SK-N-SH (cell line): ENCODE measurements at regions not wholly inside any gene's neighbourhood (a gene's known extent, or its start where the extent isn't known, plus 50 kb on each side); places are given as distances from the start of the nearest gene placed in this dataset.

ENCODE experiments used
- CTCF ChIA-PET: fragments of 300-600, 350-600 bp; formaldehyde crosslinking; extraction: SDS; loops from one replicate; lab custom pipeline; 2021; lab: Yijun Ruan, JAX
- POLR2A ChIA-PET: fragments of 350-600 bp; sonication (Branson Sonifier 250); formaldehyde crosslinking; extraction: SDS; loops from one replicate; lab custom pipeline; 2020; ENCODE audit warnings: antibody characterized with exemption, inconsistent platforms; lab: Yijun Ruan, JAX
- DNase-seq: peaks from one replicate; pipeline ENCODE4 v3.0.0; 2012
- H2AFZ ChIP-seq: fragments of 200-600 bp; sonication (generic); 2 replicates; pipeline ENCODE4 v1.8.1; 2016; ENCODE audit warnings: antibody characterized with exemption, mild to moderate bottlenecking, low read depth
- H3F3A ChIP-seq: fragments of 200-600 bp; sonication (generic); replicated peaks from 2 replicates; pipeline ENCODE3; 2016; ENCODE audit warnings: antibody characterized with exemption, mild to moderate bottlenecking; ENCODE audit not compliant: insufficient read depth
- H3K27ac ChIP-seq, 2 experiments: fragments of 200-500 bp in 1 of 2; fragments of 200-600 bp in 1 of 2; sonication (Bioruptor generic) in 1 of 2; sonication (generic), shearing (Covaris generic) in 1 of 2; 2 replicates each; pipeline versions ENCODE4 v1.5.1 to v1.6.1; 2014 to 2016; ENCODE audit warnings: low read depth in 2 of 2, inconsistent platforms in 1 of 2, low read length in 1 of 2, mild to moderate bottlenecking in 1 of 2, mixed read lengths in 1 of 2
- H3K27me3 ChIP-seq: fragments of 200-600 bp; sonication (generic), shearing (Covaris generic); 2 replicates; pipeline ENCODE4 v1.6.1; 2016; ENCODE audit warnings: mixed run types; ENCODE audit not compliant: insufficient read depth
- H3K36me3 ChIP-seq, 2 experiments: fragments of 200-500 bp in 1 of 2; fragments of 200-600 bp in 1 of 2; sonication (Bioruptor generic) in 1 of 2; sonication (generic) in 1 of 2; replicated peaks in 1 of 2; 2 replicates each; pipeline versions ENCODE3 to v1.5.1; 2014 to 2016; ENCODE audit warnings: low read length in 1 of 2, mild to moderate bottlenecking in 1 of 2; ENCODE audit not compliant: insufficient read depth in 2 of 2, control insufficient read depth in 1 of 2
- H3K4me1 ChIP-seq, 2 experiments: fragments of 200-500 bp in 1 of 2; fragments of 200-600 bp in 1 of 2; sonication (Bioruptor generic) in 1 of 2; sonication (generic), shearing (Covaris generic) in 1 of 2; 2 replicates each; pipeline versions ENCODE4 v1.5.1 to v1.6.1; 2014 to 2016; ENCODE audit warnings: low read depth in 1 of 2, low read length in 1 of 2, mixed run types in 1 of 2; ENCODE audit not compliant: insufficient read depth in 2 of 2, control insufficient read depth in 1 of 2
- H3K4me2 ChIP-seq: fragments of 200-600 bp; sonication (generic), shearing (Covaris generic); 2 replicates; pipeline ENCODE4 v1.6.1; 2017; ENCODE audit warnings: mixed run types
- H3K4me3 ChIP-seq, 2 experiments: fragments of 200-500 bp in 1 of 2; fragments of 200-600 bp in 1 of 2; sonication (Bioruptor generic) in 1 of 2; sonication (generic), shearing (Covaris generic) in 1 of 2; 2 replicates each; pipeline versions ENCODE4 v1.5.1 to v1.8.1; 2014 to 2016; ENCODE audit warnings: low read depth in 2 of 2, inconsistent platforms in 1 of 2, low read length in 1 of 2, mild to moderate bottlenecking in 1 of 2, mixed read lengths in 1 of 2, moderate library complexity in 1 of 2
- H3K79me2 ChIP-seq: fragments of 200-600 bp; sonication (generic); 2 replicates; pipeline ENCODE4 v1.8.1; 2017; ENCODE audit warnings: mild to moderate bottlenecking; ENCODE audit not compliant: insufficient read depth
- H3K9ac ChIP-seq: fragments of 200-600 bp; sonication (generic); 2 replicates; pipeline ENCODE4 v1.6.1; 2017; ENCODE audit warnings: mixed run types
- H3K9me2 ChIP-seq: fragments of 200-600 bp; sonication (generic); 2 replicates; pipeline ENCODE4 v1.6.1; 2017; ENCODE audit warnings: mixed run types
- H3K9me3 ChIP-seq: fragments of 200-600 bp; sonication (generic); 2 replicates; pipeline ENCODE4 v1.6.1; 2017; ENCODE audit warnings: mixed run types, mild to moderate bottlenecking, moderate library complexity
- H4K20me1 ChIP-seq: fragments of 200-600 bp; sonication (generic); 2 replicates; pipeline ENCODE4 v1.6.1; 2017; ENCODE audit warnings: mild to moderate bottlenecking, mixed run types; ENCODE audit not compliant: insufficient read depth
- ELF1 ChIP-seq: IDR thresholded peaks from 2 replicates; pipeline ENCODE4 v1.4.0; 2012
- EP300 ChIP-seq, 2 experiments: IDR thresholded peaks; 2 replicates each; pipeline versions ENCODE4 v1.4.0 to v1.6.1; 2012; ENCODE audit warnings: borderline replicate concordance in 1 of 2, low read depth in 1 of 2, low read length in 1 of 2
- EZH2phosphoT487 ChIP-seq: fragments of 200-600 bp; sonication (generic); IDR thresholded peaks from 2 replicates; pipeline ENCODE4 v1.6.1; 2017; ENCODE audit warnings: low read depth, mixed run types, mild to moderate bottlenecking, antibody characterized with exemption, moderate library complexity, borderline replicate concordance
- FOXJ3 ChIP-seq: sonication (generic); formaldehyde crosslinking; IDR thresholded peaks from 2 replicates; pipeline ENCODE4 v1.5.1; 2020; ENCODE audit warnings: mild to moderate bottlenecking, missing genetic modification reagents
- GABPA ChIP-seq: IDR thresholded peaks from 2 replicates; pipeline ENCODE4 v1.4.0; 2012; ENCODE audit warnings: low read depth, mild to moderate bottlenecking
- GATA2 ChIP-seq: sonication (generic); formaldehyde crosslinking; IDR thresholded peaks from 2 replicates; pipeline ENCODE4 v1.5.0; 2020; ENCODE audit warnings: mild to moderate bottlenecking, missing genetic modification reagents
- JUND ChIP-seq: IDR thresholded peaks from 2 replicates; pipeline ENCODE4 v1.4.0; 2012
- MXI1 ChIP-seq: IDR thresholded peaks from 2 replicates; pipeline ENCODE4 v1.6.1; 2012; ENCODE audit warnings: mild to moderate bottlenecking, low read depth, low read length, improper control_type of control experiment
- NFIC ChIP-seq: IDR thresholded peaks from 2 replicates; pipeline ENCODE4 v1.4.0; 2012; ENCODE audit warnings: borderline replicate concordance
- NRF1 ChIP-seq: IDR thresholded peaks from 2 replicates; pipeline ENCODE4 v1.6.1; 2012; ENCODE audit warnings: low read depth, mild to moderate bottlenecking, low read length
- POLR2AphosphoS5 ChIP-seq: IDR thresholded peaks from 2 replicates; pipeline ENCODE4 v1.6.1; 2012; ENCODE audit warnings: low read depth, low read length
- RAD21 ChIP-seq: IDR thresholded peaks from 2 replicates; pipeline ENCODE4 v1.6.1; 2012; ENCODE audit warnings: mild to moderate bottlenecking, low read length
- RCOR1 ChIP-seq: fragments of 150-350 bp; IDR thresholded peaks from 2 replicates; pipeline ENCODE4 v1.6.1; 2017; ENCODE audit warnings: antibody characterized with exemption, low read length
- TAF1 ChIP-seq: IDR thresholded peaks from 2 replicates; pipeline ENCODE4 v1.6.1; 2012; ENCODE audit warnings: low read depth, mild to moderate bottlenecking, low read length, moderate library complexity, borderline replicate concordance
- TCF12 ChIP-seq: IDR thresholded peaks from 2 replicates; pipeline ENCODE4 v1.4.0; 2012
- TEAD4 ChIP-seq: IDR thresholded peaks from 2 replicates; pipeline ENCODE4 v1.4.0; 2012; ENCODE audit warnings: mild to moderate bottlenecking, borderline replicate concordance; ENCODE audit not compliant: insufficient read depth
- USF2 ChIP-seq: fragments of 150-350 bp; IDR thresholded peaks from 2 replicates; pipeline ENCODE4 v1.6.1; 2017; ENCODE audit warnings: antibody characterized with exemption, low read length, low read depth, borderline replicate concordance
- YY1 ChIP-seq: IDR thresholded peaks from 2 replicates; pipeline ENCODE4 v1.4.0; 2012; ENCODE audit warnings: low read depth, mild to moderate bottlenecking
- WGBS: methylation state at CpG from one replicate; pipeline ENCODE4 v1.1.6; 2017; ENCODE audit warnings: low lambda C conversion rate; 5-methylcytosine and 5-hydroxymethylcytosine counted together
- TF ChIP-seq, protein P1 (sequence below): fragments of 150-350 bp; IDR thresholded peaks from 2 replicates; pipeline ENCODE4 v1.6.1; 2016; ENCODE audit warnings: mild to moderate bottlenecking, low read depth, low read length
- TF ChIP-seq, protein P2 (sequence below): IDR thresholded peaks from 2 replicates; pipeline ENCODE4 v1.4.0; 2012; ENCODE audit warnings: low read depth, borderline replicate concordance
- TF ChIP-seq, protein P3 (sequence below): IDR thresholded peaks from 2 replicates; pipeline ENCODE4 v1.4.0; 2012; ENCODE audit warnings: low read depth

- Histone ChIP-seq H3K79me2 (no peaks in the 10 kb centered on the region; the same call in 1 of the 2 replicates), H3K9me3 (no peaks in the 10 kb centered on the region), H3K9me2 (no peaks in the 10 kb centered on the region), H3K9ac (no peak overlapping the region), H4K20me1 (no peaks in the 10 kb centered on the region), H3K4me2 (no peak overlapping the region), H3K27ac (no peak overlapping the region), H2AFZ (no peak overlapping the region), H3K36me3 (no peaks in the 10 kb centered on the region), H3K4me3 (no peak overlapping the region), H3K4me1 (no peaks in the 10 kb centered on the region), H3K27me3 (no peaks in the 10 kb centered on the region), H3F3A (no peaks in the 10 kb centered on the region)
- DNase-seq = no peak
- ChIA-PET POLR2A (no interaction called here), CTCF (interaction anchor here (1.0 to 4.0 kb wide), 5 partner anchors 21 to 936 kb away, joined by 3 to 18 read pairs (median 3); partner anchors contain the start of gene LRFN2)
- WGBS = 52% methylated on average over 3 of the region's 3 CpGs
- no peak for TF ChIP-seq NFIC
- no peak for TF ChIP-seq ELF1
- TF ChIP-seq GATA2 = no peak
- no peak for TF ChIP-seq RAD21
- TF ChIP-seq, protein P1, sequence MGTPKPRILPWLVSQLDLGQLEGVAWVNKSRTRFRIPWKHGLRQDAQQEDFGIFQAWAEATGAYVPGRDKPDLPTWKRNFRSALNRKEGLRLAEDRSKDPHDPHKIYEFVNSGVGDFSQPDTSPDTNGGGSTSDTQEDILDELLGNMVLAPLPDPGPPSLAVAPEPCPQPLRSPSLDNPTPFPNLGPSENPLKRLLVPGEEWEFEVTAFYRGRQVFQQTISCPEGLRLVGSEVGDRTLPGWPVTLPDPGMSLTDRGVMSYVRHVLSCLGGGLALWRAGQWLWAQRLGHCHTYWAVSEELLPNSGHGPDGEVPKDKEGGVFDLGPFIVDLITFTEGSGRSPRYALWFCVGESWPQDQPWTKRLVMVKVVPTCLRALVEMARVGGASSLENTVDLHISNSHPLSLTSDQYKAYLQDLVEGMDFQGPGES = no peak
- no peak for TF ChIP-seq POLR2AphosphoS5
- no peak for TF ChIP-seq EP300 (IDR thresholded peaks at IDR 0.05; ENCODE audit: borderline replicate concordance in 1 of 2, low read depth in 1 of 2, low read length in 1 of 2)
- TF ChIP-seq EZH2phosphoT487 = no peak
- TF ChIP-seq, protein P2, sequence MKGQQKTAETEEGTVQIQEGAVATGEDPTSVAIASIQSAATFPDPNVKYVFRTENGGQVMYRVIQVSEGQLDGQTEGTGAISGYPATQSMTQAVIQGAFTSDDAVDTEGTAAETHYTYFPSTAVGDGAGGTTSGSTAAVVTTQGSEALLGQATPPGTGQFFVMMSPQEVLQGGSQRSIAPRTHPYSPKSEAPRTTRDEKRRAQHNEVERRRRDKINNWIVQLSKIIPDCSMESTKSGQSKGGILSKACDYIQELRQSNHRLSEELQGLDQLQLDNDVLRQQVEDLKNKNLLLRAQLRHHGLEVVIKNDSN = no peak
- TF ChIP-seq RCOR1 = no peak
These were observed 121.4 kb downstream of the UNC5CL start for GRCh38 chr6:40917603-40918002.

DNA sequence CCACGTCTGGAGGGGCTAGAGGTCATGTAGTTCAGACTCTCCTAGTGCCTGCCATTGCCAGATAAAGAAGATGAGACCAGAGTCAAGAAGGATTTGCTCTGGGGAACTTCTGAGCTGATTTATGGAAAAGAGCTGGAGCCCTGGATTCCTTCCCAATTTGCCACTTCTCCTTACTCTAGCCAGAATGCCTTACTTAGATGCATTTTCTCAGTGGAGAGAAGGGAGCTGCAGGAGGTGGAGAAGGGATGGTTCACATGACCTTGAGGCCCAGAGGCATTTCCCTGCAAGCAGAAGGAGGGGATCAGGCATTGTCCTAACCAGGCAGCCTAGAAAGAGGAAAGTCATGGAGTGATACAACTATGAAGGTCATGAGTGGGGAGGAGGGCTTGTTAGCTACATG lies 122.2 kb downstream of the UNC5CL start:
- no peaks in the 10 kb centered on the region for H3K36me3 ChIP-seq
- POLR2A ChIA-PET = no interaction called here
- H3K27me3 ChIP-seq = no peaks in the 10 kb centered on the region
- no peaks in the 10 kb centered on the region for H3K9me2 ChIP-seq
- H3K4me2 ChIP-seq = no peak overlapping the region
- WGBS = 25% methylated on average over 1 of the region's 1 CpG
- no peak overlapping the region for H3K27ac ChIP-seq
- no peak overlapping the region for H2AFZ ChIP-seq
- H4K20me1 ChIP-seq = no peaks in the 10 kb centered on the region
- H3K79me2 ChIP-seq = no peaks in the 10 kb centered on the region; the same call in 1 of the 2 replicates
- TF ChIP-seq GABPA (no peak), TEAD4 (no peak), TAF1 (no peak), YY1 (no peak), JUND (no peak), RCOR1 (no peak), FOXJ3 (CRISPR knock-in tag) (no peak), USF2 (no peak), ELF1 (no peak), NRF1 (no peak), TCF12 (no peak), POLR2AphosphoS5 (no peak), MXI1 (no peak), GATA2 (no peak)
- TF ChIP-seq, protein P1 = no peak
- TF ChIP-seq, protein P2 = no peak
- TF ChIP-seq, protein P3, sequence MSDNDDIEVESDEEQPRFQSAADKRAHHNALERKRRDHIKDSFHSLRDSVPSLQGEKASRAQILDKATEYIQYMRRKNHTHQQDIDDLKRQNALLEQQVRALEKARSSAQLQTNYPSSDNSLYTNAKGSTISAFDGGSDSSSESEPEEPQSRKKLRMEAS = no peak
- H3F3A ChIP-seq = no peaks in the 10 kb centered on the region
- no peak overlapping the region for H3K4me3 ChIP-seq
- no peak overlapping the region for H3K9ac ChIP-seq
- no peaks in the 10 kb centered on the region for H3K9me3 ChIP-seq
- peaks cover 0 to 5% of the 10 kb centered on the region in 2 experiments; a peak in 1 of 4 replicates for H3K4me1 ChIP-seq
- DNase-seq = no peak
- CTCF ChIA-PET = interaction anchor here (1.1 to 4.0 kb wide), 4 partner anchors 11 to 936 kb away, joined by 3 to 18 read pairs (median 4); partner anchors contain the start of gene LRFN2
